NCI-H748 (cell line): ENCODE measurements at regions not wholly inside any gene's neighbourhood (a gene's known extent, or its start where the extent isn't known, plus 50 kb on each side); places are given as distances from the start of the nearest gene placed in this dataset.
"Not testable (repeated sequence)": the region's sequence is repeated elsewhere in the genome, so short reads cannot be mapped to it uniquely, and the experiment has no call there.

ENCODE experiments used
- DNase-seq: peaks from one replicate; lab custom pipeline; 2025; ENCODE audit not compliant: unreplicated experiment; lab: John Stamatoyannopoulos, UW

DNA sequence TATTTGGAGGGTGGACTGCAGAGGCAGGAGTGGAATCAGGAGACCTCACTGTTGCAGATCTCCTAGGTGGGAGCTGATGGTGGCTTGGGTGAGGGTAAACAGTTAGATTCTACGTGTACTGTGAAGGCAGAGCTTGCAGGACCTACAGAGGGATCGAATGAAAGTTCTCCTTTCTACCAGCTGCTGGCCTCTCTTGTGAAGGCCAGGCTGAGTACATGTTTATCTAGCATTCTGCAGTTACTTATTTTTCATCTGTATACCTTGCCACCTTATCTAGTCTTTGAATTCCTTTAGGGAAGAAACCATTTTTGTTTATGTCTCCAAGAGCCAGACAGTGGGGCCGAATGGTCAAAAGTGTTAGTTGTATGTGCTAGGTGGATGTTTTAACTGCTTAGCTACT is 57.6 kb downstream of the PTTG1 start:
- no peak for DNase-seq

DNA sequence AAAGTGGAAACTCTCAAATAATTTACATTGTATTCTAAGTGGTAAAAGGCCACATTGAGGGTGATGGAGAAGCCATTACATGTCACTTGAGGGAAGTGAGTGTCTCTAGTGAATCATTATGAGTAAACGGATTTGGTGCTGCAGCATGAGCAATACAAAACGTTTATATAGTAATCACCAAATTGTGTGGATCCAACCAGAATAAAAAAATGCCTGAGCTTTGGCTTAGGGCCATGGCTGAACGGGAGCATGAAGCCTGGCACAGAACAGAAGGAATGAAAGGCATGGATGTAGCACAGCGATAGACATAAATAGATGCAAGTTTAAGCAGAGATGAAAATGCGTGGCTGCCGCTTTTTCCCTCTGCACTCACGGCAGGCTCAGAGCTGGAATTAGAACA is 58.3 kb downstream of the PTTG1 start:
- DNase-seq = no peak

- DNase-seq = no peak
Observed at GRCh38 chr5:160480652-160481051, 59.0 kb downstream of the PTTG1 start.

GRCh38 chr5:160484678-160485077 is 63.0 kb downstream of the PTTG1 start:
- no peak for DNase-seq

DNA sequence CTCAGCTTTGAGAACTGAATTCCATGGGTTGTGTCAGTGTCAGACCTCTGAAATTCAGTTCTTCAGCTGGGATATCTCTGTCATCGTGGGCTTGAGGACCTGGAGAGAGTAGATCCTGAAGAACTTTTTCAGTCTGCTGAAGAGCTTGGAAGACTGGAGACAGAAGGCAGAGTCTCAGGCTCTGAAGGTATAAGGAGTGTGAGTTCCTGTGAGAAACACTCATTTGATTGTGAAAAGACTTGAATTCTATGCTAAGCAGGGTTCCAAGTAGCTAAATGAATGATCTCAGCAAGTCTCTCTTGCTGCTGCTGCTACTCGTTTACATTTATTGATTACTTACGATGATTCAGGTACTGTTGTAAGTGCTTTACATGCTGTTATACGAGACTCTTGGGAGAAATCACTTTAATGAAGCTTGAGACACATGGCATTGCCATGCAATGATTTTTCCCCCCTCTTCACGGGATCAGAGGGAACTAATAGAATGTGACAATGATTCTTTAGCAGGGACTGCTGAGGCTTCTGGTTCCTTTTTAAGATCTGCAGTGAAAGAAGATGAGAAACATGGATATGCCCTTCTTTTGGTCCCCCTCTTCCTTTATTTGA is 63.8 kb downstream of the PTTG1 start:
- no peak for DNase-seq

DNA sequence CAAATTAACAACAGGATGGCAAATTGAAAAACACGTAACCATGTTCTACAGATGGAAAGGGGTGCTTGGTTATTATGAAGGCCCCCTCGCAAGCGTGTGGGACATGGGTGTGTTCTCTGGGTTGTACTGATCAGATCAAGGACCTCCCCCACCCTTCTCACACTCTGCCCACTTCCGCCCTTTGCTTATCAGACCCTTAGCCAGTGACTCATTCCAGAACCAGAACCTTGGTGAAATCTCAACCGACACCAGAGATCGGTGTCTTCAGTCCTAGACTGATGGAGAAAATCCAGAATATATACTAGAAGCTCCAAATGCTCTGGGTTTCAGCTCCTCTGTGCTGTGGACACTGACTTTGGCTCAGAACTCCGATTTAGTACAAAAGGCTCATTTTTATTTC is 64.9 kb downstream of the PTTG1 start:
- no peak for DNase-seq

GRCh38 chr5:160488394-160489325 is 67.0 kb downstream of the PTTG1 start:
- no peak for DNase-seq

DNA sequence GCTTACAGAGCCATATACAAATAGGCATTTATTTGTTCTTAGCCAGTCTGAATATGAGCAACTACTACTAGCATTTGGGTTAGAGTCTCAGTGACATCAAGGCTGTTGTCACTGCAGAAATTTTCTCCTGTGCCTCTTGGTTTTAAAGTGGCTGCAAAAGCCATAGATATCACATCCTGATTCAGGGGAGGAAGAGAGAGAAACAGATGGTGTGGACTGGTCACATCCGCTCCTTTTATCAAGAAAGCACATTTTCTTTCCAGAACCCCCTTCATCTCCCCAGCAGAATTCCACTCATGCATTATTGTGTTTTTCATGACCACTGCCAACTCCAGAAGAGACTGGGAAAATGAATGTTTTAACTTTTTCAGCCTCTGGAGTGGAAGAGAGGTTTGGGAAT is 69.8 kb downstream of the PTTG1 start:
- DNase-seq = no peak

- DNase-seq = no peak
Observed at GRCh38 chr5:160492565-160492964, 70.9 kb downstream of the PTTG1 start.

DNA sequence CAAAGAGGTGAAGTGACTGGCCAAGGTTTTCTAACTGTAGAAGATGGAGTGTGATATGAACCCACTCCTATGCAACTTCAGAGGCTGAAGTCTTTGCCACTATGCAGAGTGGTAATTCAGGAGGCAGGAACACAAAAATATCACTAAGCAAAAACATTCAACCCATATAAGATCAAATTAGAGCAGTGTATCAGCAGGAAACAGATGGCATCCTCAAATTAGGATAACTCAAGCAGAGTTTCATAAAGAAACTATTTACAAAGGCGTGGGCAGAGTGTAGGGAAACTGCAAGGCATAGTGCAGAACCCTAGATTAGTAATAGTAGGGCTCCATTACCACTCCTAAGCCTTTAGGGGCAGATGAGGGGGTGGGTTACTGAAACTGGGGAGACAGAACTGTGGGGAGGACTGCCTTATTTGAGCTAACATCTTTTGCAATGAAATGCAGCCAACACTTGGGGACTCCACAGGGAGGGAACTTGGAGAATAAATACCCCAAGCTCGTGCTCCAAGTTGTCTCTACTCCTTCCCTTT is 72.2 kb downstream of the PTTG1 start:
- no peak for DNase-seq

DNA sequence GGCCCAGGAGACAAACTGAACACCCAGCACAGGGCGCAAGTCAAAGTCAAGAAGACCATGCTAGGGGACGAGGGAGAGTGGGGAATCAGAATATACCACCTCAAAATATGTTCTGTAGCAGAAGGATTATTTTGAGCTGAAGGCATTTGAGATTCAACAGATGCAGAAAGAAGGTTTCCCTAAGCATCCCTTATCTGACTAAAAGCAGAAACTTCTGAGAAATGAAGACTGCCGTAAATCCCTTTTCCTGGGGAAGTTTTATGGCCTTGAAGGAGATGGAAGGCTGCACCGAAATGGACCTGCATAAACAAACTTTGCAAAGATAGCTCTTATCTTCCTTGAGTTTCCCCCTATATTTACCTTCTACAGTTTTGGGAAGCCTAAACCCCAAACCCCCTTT is 72.8 kb downstream of the PTTG1 start:
- no peak for DNase-seq

- DNase-seq = no peak
Observed at GRCh38 chr5:160496334-160496733, 74.7 kb downstream of the PTTG1 start.

GRCh38 chr5:160496784-160497183 is 75.1 kb downstream of the PTTG1 start:
- no peak for DNase-seq

GRCh38 chr5:160497878-160498277 is 76.2 kb downstream of the PTTG1 start:
- DNase-seq = peak; percentile 10

DNA sequence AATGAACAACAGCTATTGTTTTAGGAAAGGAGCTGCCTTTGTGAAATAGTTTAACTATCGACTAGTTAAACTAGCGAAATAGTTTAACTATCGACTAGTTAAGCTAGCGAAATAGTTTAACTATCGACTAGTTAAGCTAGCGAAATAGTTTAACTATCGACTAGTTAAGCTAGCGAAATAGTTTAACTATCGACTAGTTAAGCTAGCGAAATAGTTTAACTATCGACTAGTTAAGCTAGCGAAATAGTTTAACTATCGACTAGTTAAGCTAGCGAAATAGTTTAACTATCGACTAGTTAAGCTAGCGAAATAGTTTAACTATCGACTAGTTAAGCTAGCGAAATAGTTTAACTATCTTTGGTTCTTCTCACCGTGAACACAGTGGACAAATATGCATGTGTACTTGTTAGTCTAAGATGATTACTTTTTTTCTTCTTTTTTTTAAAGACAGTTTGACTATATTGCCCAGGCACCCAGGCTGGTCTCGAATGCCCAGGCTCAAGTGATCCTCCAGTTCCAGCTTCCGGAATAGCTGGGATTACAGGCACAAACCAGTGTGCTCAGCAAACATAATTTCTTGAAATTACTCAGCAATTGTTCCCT is 76.9 kb downstream of the PTTG1 start:
- DNase-seq = not testable (repeated sequence)

DNA sequence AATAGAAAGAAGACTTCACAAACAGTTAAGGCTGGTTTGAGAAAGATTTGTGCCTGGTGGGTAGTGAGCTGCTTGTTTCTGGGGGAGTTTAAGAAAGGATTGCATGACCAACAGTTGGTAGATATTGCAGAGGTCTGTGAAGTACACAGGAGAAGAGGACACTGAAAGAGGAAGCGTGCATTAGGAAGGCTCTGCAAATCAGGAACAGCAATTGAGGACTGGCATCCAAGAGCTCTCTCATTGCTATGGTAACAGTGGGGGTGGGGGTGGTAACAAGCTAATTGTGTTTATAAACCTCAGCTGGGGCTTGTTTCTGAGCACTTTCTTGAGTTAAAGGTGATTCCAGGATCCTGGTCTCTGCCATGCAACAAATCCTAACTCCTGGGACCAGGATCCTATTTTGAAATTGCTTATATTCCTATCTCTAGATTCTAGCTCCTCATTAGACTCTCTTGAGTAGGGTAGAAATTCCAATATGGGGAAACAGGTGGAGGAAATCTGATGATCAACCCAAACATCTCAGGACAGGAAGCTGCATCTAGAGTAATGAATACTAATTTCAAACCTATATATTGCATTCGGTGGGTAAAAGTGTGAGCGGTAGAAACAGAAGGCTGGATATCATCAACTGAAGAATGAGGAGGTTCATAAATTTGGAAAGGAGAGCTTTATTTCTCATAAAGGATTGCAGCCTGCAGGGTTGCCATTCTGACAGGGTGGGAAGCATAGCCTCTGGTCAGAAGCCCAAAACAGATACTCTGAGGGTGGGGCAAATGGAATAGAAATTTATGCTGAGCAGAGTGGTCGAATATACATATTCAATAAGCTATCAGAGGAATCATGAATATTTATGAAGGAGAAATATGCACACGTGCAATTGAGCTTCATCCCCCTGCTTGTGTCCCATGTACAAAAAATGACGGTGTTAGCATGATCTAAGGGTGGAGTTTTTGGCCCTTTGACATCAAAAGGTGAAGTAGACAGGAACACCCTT is 79.4 kb downstream of the PTTG1 start:
- peak; percentile 65 for DNase-seq

DNA sequence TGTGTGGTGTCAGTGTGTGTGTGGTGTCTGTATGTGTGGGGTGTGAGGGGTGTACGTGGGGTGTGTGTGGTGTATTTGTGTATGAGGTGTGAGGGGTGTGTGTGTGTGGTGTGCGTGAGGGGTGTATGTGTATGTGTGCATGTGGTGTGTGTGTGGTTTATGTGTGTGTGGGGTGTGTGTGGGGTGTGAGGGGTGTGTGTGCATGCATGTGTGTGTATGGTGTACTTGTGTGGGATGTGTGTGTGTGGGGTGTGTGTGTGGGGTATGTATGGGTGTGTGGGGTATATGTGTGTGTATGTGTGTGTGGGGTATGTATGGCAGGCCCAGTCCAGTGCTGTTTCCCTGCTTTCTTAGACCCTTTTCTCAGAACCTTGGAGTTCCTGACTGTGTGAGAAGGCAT is 83.3 kb downstream of the PTTG1 start:
- DNase-seq = no peak

- DNase-seq = peak; percentile 67
Observed at GRCh38 chr5:160506006-160507004, 84.7 kb downstream of the PTTG1 start.

DNA sequence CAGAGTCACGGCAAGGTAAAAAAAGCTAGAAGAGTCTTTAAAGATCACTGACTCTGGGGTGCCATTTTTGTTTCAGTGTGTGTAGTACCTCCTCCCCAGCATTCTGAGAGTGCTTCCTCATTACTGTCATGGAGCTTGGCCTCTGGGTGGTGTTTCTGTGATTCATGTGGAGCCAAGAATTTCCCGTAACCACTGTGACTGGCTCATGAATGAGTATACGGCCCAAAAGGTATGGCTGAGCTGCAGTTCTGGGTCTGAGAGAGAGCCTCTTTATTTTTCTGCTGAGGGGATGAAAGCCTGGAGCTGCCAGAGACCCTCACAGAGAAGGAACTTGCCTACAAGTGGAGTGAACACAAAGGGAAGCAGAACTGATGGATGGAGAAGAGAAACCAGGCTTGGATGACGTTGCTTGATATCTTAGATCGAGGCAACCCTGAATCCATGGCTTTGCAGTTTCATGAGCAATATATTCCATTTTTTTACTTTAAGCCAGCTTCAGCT is 85.6 kb downstream of the PTTG1 start:
- DNase-seq = no peak
